ENCODE measurements at regions not wholly inside any gene's neighbourhood (a gene's known extent, or its start where the extent isn't known, plus 50 kb on each side); places are given as distances from the start of the nearest gene placed in this dataset.

DNA sequence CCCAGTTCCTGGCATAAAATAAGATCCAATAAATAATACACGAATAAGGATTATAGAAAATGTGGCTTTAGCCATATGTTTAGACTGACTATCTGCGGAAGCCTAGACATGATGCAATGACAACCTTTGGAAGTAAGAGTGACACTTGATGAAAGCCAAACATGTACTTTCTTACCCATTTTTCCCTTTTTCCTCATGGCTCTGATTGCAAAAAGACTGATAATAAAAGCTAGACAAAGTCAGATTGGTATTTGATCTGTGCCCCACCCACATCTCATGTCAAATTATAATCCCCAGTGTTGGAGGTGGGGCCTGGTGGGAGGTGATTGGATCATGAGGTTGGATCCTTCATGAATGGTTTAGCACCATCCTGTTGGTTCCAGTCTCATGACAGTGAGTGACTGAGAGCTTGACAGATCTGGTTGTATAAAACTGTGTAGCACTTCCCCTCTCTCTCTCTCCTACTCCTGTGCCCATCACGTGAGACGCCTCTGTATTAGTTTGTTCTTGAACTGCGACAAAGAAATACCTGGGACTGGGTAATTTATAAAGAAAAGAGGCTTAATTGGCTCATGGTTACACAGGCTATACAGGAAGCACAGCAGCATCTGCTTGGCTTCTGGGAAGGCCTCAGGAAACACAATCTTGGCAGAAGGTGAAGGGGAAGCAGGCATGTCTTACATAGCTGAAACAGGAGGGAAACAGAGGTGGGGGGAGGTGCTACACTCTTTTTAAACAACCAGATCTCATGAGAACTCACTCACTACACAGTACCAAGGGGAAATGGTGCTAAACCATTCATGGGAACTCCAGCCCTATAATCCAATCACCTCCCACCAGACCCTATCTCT is 243.4 kb upstream of the PIK3R1 start:
- no peak for DNase-seq (ENCODE audit: low spot score)
- no peaks in the 10 kb centered on the region for H3K9me3 ChIP-seq (ENCODE audit: control insufficient read depth in 4 of 4, low read length in 3 of 4)
- peak overlapping the region; percentile 1 to 59 for H3K27ac ChIP-seq (ENCODE audit: low read depth in 1 of 2, low read length in 2 of 2)
- 42% methylated on average over 5 of the region's 5 CpGs for WGBS
- no peak overlapping the region for H3K4me3 ChIP-seq (ENCODE audit: low read depth in 1 of 3, low read length in 3 of 3)
- H3K27me3 ChIP-seq (ENCODE audit: control insufficient read depth in 4 of 4, insufficient read depth in 4 of 4, low read length in 3 of 4): no peaks in the 10 kb centered on the region
- no peak for TF ChIP-seq GABPA (IDR thresholded peaks at IDR 0.05 in 1 of 2, conservative IDR thresholded peaks at IDR 0.05 in 1 of 2)
- TF ChIP-seq HNF4G (IDR thresholded peaks at IDR 0.05): peak; percentile 63
- peak; percentile 47 to 53 for TF ChIP-seq RXRA (IDR thresholded peaks at IDR 0.05)
- TF ChIP-seq RAD21 (IDR thresholded peaks at IDR 0.05): peak in 1 of 2 donors; percentile 63
- TF ChIP-seq, protein P1, sequence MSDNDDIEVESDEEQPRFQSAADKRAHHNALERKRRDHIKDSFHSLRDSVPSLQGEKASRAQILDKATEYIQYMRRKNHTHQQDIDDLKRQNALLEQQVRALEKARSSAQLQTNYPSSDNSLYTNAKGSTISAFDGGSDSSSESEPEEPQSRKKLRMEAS (IDR thresholded peaks at IDR 0.05): peak; percentile 56
- TF ChIP-seq HNF4A (conservative IDR thresholded peaks at IDR 0.05): peak; percentile 73 to 81
- peak; percentile 37 to 43 for TF ChIP-seq JUND (IDR thresholded peaks at IDR 0.05)
- TF ChIP-seq, protein P2, sequence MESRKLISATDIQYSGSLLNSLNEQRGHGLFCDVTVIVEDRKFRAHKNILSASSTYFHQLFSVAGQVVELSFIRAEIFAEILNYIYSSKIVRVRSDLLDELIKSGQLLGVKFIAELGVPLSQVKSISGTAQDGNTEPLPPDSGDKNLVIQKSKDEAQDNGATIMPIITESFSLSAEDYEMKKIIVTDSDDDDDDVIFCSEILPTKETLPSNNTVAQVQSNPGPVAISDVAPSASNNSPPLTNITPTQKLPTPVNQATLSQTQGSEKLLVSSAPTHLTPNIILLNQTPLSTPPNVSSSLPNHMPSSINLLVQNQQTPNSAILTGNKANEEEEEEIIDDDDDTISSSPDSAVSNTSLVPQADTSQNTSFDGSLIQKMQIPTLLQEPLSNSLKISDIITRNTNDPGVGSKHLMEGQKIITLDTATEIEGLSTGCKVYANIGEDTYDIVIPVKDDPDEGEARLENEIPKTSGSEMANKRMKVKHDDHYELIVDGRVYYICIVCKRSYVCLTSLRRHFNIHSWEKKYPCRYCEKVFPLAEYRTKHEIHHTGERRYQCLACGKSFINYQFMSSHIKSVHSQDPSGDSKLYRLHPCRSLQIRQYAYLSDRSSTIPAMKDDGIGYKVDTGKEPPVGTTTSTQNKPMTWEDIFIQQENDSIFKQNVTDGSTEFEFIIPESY (IDR thresholded peaks at IDR 0.05): no peak
- TF ChIP-seq, protein P3, sequence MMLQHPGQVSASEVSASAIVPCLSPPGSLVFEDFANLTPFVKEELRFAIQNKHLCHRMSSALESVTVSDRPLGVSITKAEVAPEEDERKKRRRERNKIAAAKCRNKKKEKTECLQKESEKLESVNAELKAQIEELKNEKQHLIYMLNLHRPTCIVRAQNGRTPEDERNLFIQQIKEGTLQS (IDR thresholded peaks at IDR 0.05): peak; percentile 50
- TF ChIP-seq FOXA2 (IDR thresholded peaks at IDR 0.05): no peak
- TF ChIP-seq YY1 (IDR thresholded peaks at IDR 0.05): peak; percentile 46
- TF ChIP-seq SP1 (IDR thresholded peaks at IDR 0.05): peak; percentile 68
- H3K36me3 ChIP-seq (ENCODE audit: control insufficient read depth in 4 of 4, insufficient read depth in 3 of 4, low read depth in 1 of 4, low read length in 3 of 4): no peaks in the 10 kb centered on the region
- H3K4me1 ChIP-seq (ENCODE audit: control insufficient read depth in 4 of 4, insufficient read depth in 4 of 4, low read length in 3 of 4): peaks cover 4 to 42% (median 30%) of the 10 kb centered on the region in 4 donors
- no peak overlapping the region for H3K9ac ChIP-seq (ENCODE audit: low read depth in 1 of 2, low read length in 2 of 2)

DNA sequence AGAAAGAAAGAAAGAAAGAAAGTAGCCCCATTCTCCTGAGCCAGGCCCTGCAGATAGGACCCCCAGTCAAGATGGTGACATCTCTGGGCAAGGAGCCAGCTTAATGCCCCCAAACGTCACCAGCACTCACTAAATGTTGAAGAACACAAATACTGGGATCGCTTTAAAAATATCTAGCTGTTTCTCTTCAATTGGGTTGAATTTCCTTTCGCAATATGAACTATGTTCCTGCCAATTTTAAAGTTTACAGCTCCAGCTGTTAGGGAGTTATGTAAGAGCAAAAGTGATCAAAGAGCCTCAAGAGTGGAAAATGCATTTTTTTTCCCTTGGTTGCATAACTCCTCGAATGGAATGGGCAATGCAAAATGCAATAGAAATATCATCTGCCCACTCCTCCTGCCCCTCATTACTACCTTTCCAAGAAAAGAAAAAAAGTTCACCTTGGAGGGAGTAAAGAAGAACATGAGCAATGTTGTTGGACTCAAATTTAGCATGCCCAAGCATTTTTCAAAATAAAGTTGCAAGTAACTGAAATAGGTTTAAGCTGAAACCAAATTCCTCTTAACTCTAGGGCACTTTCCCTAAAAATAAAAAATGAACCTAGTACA is 244.2 kb upstream of the PIK3R1 start:
- Histone ChIP-seq H3K36me3 (ENCODE audit: control insufficient read depth in 4 of 4, insufficient read depth in 3 of 4, low read depth in 1 of 4, low read length in 3 of 4) (no peaks in the 10 kb centered on the region), H3K27me3 (ENCODE audit: control insufficient read depth in 4 of 4, insufficient read depth in 4 of 4, low read length in 3 of 4) (no peaks in the 10 kb centered on the region), H3K4me3 (ENCODE audit: low read depth in 1 of 3, low read length in 3 of 3) (no peak overlapping the region), H3K27ac (ENCODE audit: low read depth in 1 of 2, low read length in 2 of 2) (peak overlapping the region; percentile 48 to 59), H3K9ac (ENCODE audit: low read depth in 1 of 2, low read length in 2 of 2) (peak overlapping the region in 1 of 2 donors; percentile 52), H3K9me3 (ENCODE audit: control insufficient read depth in 4 of 4, low read length in 3 of 4) (no peaks in the 10 kb centered on the region), H3K4me1 (ENCODE audit: control insufficient read depth in 4 of 4, insufficient read depth in 4 of 4, low read length in 3 of 4) (peaks cover 4 to 42% (median 30%) of the 10 kb centered on the region in 4 donors)
- TF ChIP-seq, protein P2 (IDR thresholded peaks at IDR 0.05): peak; percentile 88
- peak; percentile 79 to 88 for TF ChIP-seq RXRA (IDR thresholded peaks at IDR 0.05)
- peak; percentile 64 to 92 for TF ChIP-seq EGR1 (IDR thresholded peaks at IDR 0.05; ENCODE audit: low read depth in 2 of 2)
- peak; percentile 47 for TF ChIP-seq YY1 (IDR thresholded peaks at IDR 0.05)
- TF ChIP-seq, protein P4, sequence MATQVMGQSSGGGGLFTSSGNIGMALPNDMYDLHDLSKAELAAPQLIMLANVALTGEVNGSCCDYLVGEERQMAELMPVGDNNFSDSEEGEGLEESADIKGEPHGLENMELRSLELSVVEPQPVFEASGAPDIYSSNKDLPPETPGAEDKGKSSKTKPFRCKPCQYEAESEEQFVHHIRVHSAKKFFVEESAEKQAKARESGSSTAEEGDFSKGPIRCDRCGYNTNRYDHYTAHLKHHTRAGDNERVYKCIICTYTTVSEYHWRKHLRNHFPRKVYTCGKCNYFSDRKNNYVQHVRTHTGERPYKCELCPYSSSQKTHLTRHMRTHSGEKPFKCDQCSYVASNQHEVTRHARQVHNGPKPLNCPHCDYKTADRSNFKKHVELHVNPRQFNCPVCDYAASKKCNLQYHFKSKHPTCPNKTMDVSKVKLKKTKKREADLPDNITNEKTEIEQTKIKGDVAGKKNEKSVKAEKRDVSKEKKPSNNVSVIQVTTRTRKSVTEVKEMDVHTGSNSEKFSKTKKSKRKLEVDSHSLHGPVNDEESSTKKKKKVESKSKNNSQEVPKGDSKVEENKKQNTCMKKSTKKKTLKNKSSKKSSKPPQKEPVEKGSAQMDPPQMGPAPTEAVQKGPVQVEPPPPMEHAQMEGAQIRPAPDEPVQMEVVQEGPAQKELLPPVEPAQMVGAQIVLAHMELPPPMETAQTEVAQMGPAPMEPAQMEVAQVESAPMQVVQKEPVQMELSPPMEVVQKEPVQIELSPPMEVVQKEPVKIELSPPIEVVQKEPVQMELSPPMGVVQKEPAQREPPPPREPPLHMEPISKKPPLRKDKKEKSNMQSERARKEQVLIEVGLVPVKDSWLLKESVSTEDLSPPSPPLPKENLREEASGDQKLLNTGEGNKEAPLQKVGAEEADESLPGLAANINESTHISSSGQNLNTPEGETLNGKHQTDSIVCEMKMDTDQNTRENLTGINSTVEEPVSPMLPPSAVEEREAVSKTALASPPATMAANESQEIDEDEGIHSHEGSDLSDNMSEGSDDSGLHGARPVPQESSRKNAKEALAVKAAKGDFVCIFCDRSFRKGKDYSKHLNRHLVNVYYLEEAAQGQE (IDR thresholded peaks at IDR 0.05): peak; percentile 28
- TF ChIP-seq FOXA1 (IDR thresholded peaks at IDR 0.05): no peak
- peak; percentile 91 to 94 for TF ChIP-seq HNF4A (conservative IDR thresholded peaks at IDR 0.05)
- no peak for TF ChIP-seq GABPA (IDR thresholded peaks at IDR 0.05 in 1 of 2, conservative IDR thresholded peaks at IDR 0.05 in 1 of 2)
- TF ChIP-seq, protein P1 (IDR thresholded peaks at IDR 0.05): peak; percentile 77
- peak; percentile 72 for TF ChIP-seq RAD21 (IDR thresholded peaks at IDR 0.05)
- TF ChIP-seq, protein P5, sequence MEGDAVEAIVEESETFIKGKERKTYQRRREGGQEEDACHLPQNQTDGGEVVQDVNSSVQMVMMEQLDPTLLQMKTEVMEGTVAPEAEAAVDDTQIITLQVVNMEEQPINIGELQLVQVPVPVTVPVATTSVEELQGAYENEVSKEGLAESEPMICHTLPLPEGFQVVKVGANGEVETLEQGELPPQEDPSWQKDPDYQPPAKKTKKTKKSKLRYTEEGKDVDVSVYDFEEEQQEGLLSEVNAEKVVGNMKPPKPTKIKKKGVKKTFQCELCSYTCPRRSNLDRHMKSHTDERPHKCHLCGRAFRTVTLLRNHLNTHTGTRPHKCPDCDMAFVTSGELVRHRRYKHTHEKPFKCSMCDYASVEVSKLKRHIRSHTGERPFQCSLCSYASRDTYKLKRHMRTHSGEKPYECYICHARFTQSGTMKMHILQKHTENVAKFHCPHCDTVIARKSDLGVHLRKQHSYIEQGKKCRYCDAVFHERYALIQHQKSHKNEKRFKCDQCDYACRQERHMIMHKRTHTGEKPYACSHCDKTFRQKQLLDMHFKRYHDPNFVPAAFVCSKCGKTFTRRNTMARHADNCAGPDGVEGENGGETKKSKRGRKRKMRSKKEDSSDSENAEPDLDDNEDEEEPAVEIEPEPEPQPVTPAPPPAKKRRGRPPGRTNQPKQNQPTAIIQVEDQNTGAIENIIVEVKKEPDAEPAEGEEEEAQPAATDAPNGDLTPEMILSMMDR (IDR thresholded peaks at IDR 0.05; ENCODE audit: low read depth, low read length, missing input control): no peak
- peak; percentile 50 to 86 for TF ChIP-seq JUND (IDR thresholded peaks at IDR 0.05)
- peak; percentile 78 for TF ChIP-seq SP1 (IDR thresholded peaks at IDR 0.05)
- peak; percentile 33 for TF ChIP-seq NR2F2 (IDR thresholded peaks at IDR 0.05)
- peak; percentile 62 for TF ChIP-seq HNF4G (IDR thresholded peaks at IDR 0.05)
- no peak for TF ChIP-seq TAF1 (conservative IDR thresholded peaks at IDR 0.05)
- peak; percentile 32 for TF ChIP-seq FOXA2 (IDR thresholded peaks at IDR 0.05)
- TF ChIP-seq, protein P3 (IDR thresholded peaks at IDR 0.05): peak; percentile 81
- 15% methylated on average over 4 of the region's 4 CpGs for whole genome bisulfite sequencing
- no peak for DNase-seq (ENCODE audit: low spot score)

Data from liver (tissue), 8 donors.